HG02759 (cell line): ENCODE measurements at regions not wholly inside any gene's neighbourhood (a gene's known extent, or its start where the extent isn't known, plus 50 kb on each side); places are given as distances from the start of the nearest gene placed in this dataset.
A peak's percentile ranks its signal among the peaks of the same experiment; 100 is the strongest.
"Not testable (repeated sequence)": the region's sequence is repeated elsewhere in the genome, so short reads cannot be mapped to it uniquely, and the experiment has no call there.

Experiments
- ATAC-seq: cut with Tn5 transposase; IDR thresholded peaks from one replicate; pipeline ENCODE4 v1.9.1; 2021; ENCODE audit warnings: mild to moderate bottlenecking, moderate library complexity; ENCODE audit not compliant: unreplicated experiment

DNA sequence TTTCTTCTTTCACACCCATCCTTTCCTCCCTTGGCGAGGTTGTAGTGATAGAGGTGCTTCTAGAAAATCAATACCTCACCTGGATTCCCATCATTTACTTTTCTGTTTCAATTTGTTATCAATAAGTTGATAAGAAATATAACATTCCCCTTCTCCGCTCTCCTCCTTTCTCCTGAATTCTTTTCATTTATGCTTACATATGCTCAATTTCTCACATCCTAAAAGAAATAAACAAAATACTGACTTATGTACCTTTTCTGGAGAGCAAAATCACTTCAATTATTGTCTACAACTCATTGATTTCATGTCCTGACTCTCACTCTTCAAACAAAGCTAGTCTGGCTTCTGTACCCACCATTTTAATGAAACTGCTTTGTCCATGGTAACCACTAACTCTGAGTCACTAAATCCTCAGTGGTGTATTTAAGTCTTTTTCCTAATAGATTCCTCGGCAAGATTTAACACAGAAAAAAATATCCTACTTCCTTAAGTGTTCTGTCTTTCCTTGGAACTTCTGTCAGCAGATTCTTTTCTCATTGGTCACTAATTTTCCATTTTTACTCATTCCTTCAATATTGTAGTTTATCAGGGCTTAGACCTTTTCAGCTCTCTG lies 289.6 kb downstream of the RFPL4B start:
- no peak for ATAC-seq

DNA sequence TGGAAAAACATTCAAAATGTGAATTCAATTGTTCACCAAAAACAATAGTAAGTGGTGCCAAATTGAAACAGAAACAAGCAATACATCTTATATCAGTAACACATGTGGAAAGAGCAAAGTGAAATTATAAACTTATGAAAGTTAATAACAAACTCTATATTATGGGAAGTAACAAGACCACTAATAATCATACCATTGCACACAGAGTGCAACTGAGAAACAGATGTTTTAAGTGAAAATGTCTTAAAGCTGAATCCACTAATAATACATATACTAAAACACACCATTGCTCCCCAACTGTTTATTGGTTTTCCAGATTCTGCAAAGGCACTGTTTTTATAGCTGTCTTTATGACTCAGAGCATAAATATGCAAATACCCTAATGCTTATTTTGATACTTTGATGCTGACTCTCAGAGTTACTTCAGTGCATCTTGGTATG lies 292.3 kb downstream of the RFPL4B start:
- ATAC-seq: peak; percentile 39

DNA sequence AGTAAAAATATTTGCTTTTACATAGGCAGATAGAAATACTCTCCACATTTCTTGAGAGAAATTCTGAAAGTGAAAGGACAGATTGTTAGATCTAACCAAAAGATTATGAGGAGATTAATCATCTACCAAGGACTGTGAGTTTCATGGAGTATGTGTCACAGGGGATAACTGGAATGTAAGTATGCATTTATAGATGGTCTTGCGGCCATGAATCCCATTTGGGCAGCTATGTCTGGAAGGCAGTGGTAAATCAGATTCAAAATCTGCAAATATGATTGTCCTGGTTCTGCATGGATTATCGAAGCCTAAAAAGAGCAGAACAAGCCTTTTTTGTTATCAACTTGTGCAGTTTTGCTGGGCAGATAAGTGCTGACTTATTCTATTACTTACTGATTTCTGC lies 293.8 kb downstream of the RFPL4B start:
- no peak for ATAC-seq

DNA sequence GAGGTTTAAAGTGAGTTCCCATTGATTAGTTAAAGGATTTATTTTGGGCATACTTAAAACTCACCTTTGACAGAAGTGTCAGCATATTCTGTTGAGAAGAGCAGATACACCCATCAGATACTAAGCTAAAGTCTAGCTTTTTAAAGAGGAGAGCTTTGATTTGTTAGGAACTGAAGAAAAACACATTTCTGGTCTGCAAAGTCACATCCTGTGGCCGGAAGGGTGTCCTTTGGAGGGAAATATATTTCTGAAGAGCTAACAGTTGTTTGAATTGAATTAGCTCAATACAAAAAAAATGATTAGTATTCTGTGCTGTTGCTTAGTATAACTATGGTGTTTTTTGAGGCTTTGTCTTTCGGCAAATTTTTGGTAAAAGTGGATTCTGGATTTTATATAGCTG lies 302.7 kb downstream of the RFPL4B start:
- no peak for ATAC-seq

DNA sequence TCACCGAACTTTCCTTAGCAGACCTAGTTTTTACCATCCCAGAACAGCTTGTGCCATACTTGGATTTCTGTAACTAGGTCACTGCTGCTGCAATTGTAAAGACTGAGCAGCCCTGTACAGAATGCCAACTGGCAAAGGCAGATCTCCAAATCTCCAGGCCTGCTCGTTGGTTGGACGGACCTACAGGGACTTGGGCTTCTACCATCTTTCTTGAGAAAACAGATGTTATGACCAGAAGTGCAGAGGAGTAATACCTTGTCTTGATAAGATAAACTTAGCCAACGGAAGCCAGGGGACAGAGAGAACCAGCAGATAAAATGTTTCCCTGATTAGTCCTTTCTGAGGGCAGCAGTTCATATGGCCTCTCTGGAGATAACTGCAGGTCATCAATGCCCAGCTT lies 304.1 kb downstream of the RFPL4B start:
- no peak for ATAC-seq

DNA sequence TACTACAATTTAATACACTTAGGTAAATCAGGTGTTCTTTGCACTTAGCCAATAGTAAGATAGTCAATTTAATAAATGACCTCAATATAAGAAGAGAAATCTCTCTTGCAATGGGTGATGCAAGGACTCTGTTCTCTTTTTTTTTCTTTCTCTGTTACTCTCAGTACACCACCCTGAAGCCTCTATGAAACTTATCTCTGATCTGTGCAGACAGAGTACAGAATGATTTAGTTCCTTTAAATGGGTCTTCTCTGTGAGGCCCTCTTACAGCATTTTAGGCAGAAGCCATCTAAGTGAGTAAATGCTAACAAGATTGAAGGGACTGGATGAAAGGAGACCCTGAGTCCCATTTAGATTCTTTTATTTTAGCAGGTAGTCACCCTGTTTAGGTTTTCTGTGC lies 312.8 kb downstream of the RFPL4B start:
- ATAC-seq: no peak

DNA sequence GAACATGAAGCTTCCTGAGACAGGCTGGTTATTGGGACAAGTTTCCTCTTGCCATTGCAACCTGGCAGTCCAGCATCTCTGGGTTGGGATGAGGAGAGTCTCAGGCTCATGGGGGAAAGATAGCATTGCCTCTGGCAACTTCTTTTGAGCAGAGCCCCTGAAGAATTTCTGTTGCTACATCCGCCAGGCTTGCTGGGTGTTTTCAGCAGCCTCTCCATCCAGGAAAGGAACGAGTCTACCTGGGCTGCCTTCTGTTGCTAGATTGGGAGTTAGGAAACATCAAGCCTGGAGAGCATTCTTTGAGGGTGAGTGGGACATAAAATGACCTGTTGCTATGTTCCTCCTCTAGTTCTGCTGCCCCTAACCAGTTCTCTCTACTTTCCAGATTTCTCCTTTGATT lies 313.5 kb downstream of the RFPL4B start:
- ATAC-seq: no peak

DNA sequence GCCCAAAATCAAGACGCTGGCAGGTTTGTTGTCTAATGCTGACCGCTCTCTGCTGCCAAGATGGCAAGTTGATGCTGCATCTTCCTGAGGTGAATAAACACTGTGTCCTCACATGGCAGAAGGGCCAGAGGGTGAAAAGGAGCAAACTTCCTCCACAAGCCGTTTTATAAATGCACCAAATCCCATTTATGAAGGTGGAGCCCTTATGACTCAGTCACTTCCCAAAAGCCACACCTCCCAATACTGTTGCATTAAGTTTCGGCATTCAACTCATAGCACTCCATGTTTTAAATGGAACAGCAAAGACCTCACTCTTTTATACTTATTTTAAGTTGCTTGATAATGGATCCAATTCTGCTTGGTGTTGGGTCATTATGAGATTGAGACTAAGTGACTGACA lies 316.6 kb downstream of the RFPL4B start:
- no peak for ATAC-seq

DNA sequence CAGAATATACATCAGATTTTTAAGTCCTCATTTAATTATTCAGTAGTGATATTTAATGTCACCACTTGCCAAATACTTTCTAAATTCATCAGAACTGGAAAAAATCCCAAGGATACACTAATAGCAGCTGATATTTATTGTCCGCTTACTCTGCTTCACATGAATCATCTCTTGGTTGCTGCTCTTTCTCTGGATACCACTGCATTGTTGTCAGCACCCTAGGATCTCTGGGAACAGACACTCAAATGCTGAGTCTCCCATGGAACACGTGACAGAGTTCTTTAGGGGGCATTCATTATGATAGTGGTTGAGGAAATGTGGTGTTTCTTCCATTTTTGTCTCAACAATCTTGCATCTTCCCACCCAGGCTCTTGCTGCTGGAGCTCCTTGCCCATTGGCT lies 318.0 kb downstream of the RFPL4B start:
- ATAC-seq: no peak

DNA sequence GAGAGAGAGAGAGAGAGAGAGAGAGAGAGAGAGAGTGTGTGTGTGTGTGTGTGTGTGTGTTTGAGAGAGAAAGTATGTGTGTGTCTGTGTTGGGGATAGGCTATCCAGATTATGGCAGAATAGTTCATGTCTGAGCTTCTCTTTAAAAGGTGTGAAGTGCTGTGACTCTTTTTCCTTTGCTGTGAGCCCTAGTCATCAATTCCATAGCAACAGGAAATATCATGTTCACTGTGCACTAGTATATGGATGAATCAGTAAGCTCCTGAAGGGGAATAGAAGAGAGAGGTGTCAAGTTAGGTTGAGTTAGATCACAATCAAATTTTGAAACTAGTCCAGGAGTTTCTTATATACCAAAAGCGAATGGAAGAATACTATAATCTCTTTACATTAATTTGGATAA lies 318.7 kb downstream of the RFPL4B start:
- no peak for ATAC-seq

DNA sequence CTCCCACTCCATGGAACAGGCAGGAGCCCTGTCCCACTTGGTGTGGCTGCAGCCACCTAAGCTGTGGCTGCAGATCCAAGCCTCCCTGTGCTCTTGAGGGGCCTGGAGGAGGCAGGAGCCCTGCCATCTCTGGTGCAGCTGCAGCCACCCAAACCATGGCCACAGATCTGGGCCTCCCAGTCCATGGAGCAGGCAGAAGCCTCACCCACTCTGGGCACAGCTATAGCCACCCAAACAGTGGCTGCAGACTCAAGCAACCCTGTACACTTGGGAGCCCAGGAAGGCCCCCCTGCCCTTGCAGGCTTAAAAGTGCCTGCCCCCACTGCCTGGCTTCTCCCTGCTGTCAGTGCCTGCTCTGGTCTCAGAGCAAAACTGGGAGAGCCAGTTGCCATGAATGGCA lies 320.3 kb downstream of the RFPL4B start:
- ATAC-seq: no peak

DNA sequence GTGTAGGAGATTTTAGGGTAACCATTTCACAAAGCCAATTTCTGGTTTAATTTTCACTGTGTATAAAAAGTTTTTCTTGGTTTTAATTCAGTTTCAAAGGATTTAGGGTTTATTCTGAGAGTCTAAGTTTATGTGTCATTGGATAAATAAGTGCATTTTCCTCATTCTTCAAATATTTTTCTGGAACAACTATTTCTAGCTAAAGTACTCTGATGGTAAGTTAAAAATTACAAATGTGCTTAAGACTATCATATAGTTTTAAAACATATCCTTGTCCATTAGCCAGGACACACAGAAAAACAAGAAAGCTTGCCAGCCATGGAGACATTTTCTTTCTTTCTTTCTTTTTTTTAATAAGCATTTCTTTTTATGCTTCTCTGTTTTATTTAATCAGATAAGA lies 333.0 kb downstream of the RFPL4B start:
- ATAC-seq: no peak

DNA sequence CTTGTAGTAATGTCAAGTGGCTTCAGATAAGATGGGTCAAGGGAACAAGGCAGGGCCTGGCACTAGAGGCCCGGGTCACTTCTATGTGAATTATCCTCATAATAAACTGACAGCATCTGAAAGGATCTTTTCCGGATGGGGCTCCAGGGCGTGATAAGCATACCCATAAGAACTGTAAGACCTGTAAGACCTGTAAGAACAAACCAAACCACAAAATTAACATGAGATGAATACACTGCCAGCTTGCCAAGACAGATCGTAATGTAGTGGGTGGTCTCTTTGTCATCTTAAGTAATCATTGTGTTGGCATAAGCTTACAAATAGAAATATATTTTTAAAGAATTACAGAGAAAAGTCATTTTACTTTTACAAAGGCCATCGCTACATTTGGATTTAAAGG lies 334.9 kb downstream of the RFPL4B start:
- no peak for ATAC-seq

DNA sequence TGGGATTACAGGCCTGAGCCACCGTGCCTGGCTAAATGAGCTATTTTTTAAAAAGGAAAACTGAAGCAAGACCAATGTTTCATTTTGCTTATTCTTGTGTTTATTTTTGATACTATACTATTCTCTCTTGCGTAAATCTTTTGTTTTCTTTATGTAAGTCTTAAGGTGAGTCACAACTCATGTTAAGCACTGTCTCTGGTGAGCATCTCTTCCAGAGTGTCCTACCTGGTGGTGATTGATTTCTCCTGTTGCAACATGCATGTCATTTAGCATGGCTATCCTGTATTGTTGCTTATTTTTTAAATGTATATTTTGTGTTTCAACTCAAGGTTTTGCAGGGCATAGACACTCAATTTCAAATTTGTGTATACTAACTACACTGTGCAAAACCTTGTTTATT lies 336.0 kb downstream of the RFPL4B start:
- ATAC-seq: no peak

DNA sequence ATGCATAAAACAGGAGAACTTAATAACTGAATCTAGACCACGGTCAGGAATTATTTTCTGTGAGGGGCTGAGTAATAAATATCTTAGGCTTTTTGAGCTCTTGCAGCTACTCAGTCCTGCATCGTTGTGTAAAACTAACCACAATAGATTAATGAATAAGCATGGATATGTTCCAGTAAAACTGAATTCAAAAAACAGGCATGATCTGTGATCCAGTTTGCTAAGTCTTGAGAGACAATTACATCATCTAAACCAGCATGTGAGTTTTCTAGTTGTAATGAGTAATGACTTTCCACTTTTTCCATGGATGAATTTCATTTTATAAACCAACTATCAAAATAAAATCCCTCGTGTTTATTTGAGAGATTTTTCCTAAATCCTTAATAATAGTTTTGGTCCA lies 336.8 kb downstream of the RFPL4B start:
- no peak for ATAC-seq

DNA sequence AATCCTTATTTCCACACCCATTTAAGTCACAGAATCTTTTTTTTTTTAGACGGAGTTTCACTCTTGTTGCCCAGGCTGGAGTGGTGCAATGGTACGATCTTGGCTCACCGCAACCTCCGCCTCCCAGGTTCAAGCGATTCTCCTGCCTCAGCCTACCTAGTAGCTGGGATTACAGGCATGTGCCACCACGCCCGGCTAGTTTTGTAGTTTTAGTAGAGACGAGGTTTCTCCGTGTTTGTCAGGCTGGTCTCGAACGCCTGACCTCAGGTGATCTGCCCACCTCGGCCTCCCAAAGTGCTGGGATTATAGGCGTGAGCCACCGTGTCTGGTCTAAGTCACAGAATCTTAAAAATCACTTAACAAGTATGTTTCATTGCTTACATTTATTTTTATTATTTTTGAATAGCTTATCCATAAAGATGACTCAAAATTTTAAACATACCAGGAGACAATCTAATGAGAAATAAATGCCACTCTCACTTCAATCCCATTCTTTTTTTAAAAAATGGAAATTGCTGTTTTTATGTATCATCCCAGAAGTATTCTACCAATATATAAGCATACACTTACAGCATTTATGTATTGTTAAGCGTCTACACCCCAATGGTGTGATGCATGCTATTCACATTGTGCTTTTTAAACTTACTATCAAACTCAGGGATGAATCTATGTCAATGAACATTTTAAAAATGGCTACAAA lies 338.5 kb downstream of the RFPL4B start:
- ATAC-seq: not testable (repeated sequence)

DNA sequence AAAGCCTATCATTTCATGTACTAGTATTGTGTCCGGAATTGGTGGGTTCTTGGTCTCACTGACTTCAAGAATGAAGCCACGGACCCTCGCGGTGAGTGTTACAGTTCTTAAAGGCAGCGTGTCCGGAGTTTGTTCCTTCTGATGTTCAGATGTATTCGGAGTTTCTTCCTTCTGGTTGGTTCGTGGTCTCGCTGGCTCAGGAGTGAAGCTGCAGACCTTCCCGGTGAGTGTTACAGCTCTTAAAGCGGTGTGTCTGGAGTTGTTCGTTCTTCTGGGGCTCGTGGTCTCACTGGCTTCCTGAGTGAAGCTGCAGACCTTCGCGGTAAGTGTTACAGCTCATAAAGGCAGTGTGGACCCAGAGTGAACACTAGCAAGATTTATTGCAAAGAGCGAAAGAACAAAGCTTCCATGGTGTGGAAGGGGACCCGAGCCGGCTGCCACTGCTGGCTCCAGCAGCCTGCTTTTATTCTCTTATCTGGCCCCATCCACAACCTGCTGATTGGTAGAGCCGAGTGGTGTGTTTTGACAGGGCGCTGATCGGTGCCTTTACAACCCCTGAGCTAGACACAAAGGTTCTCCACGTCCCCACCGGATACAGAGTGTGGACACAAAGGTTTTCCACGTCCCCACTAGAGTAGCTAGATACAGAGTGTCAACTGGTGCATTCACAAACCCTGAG lies 341.5 kb downstream of the RFPL4B start:
- not testable (repeated sequence) for ATAC-seq

DNA sequence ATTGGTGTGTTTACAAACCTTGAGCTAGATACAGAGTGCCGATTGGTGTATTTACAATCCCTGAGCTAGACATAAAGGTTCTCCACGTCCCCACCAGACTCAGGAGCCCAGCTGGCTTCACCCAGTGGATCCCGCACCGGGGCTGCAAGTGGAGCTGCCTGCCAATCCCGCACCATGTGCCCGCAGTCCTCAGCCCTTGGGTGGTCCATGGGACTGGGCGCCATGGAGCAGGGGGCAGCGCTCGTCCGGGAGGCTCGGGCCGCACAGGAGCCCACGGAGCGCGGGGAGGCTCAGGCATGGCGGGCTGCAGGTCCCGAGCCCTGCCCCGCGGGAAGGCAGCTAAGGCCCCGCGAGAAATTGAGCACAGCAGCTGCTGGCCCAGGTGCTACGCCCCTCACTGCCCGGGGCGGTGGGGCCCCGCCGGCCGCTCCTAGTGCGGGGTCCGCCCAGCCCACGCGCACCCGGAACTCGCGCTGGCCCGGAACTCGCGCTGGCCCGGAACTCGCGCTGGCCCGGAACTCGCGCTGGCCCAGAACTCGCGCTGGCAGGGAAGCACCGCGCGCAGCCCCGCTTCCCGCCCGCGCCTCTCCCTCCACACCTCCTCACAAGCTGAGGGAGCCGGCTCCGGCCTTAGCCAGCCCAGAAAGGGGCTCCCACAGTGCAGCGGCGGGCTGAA lies 342.2 kb downstream of the RFPL4B start:
- ATAC-seq: not testable (repeated sequence)

DNA sequence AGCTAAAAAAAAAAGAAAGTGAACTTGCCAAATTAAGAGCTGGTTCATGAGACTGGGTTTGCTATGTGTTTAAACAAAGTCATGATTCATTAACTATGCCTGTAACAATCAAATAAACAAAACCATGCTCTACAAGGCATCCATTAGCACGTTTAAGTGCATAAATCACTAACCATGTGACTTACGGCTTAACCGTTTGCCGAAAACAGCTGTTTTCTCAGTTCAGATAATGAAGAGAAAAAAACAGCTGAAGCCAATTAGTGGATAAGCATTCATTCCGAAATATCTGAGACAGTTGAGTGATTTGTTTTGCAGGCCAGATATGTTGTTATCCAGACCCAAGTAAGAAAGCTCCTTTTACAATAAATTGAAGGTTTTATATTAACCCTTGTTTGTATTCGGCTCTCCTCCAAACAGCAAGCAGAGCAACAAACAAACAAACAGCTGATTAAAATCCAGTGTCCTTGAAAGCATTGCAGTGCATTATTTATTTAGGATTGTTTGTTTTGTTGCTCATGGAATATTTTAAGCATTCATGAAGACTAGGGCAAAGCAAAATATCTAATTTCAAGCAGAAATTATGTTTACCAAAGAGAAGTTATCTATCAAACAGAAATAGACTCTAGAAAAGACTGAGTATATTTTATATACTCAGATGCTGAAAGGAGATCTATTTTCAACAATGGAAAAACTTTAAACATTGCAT lies 343.5 kb downstream of the RFPL4B start:
- no peak for ATAC-seq

DNA sequence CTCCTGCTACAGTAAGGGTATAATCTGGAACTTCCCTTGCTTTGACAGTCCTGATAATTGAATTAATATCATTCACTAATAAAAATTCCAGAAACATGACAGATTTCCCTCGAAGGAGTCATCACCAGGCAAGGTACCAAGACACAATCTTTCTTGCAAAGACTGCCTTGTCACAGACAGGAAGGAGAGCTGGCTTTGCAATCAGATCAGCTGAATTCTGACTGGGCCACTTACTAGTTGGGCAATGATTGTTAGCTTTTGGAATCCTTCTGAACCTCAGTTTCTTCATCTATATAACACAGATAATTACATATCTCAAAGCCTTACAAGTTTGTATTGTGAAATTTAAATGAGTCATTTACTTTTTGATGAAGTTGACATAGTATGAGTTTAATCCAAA lies 344.2 kb downstream of the RFPL4B start:
- ATAC-seq: no peak

DNA sequence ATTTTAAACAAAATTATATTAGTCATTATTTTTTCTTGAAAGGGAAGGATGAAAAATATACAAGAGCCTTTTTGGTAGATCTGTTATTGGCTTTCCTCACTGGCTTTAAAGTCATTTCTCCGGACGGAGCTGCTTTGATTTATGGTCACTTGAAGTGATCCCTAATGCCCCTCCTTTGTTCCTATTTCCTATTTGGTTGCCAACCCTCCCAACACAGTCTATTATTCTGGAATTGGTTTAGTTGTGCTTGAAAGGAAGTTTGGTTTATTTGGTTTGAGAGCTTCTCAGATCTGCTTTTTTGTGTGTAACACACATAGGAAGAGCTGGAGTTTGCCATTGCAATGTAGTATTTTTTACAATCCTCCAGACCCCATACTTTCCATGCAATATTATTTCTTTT lies 347.9 kb downstream of the RFPL4B start:
- ATAC-seq: no peak
